NCI-H526 treated with DMSO at 0.1 percent for 48 hours (cell line): ENCODE measurements at regions not wholly inside any gene's neighbourhood (a gene's known extent, or its start where the extent isn't known, plus 50 kb on each side); places are given as distances from the start of the nearest gene placed in this dataset.
"Not testable (repeated sequence)": the region's sequence is repeated elsewhere in the genome, so short reads cannot be mapped to it uniquely, and the experiment has no call there.

ENCODE experiments used
- DNase-seq: peaks from one replicate; lab custom pipeline; 2025; lab: John Stamatoyannopoulos, UW

- DNase-seq: not testable (repeated sequence)
These were observed 67.4 kb downstream of the FAM72B start for GRCh38 chr1:121116522-121117297.

- not testable (repeated sequence) for DNase-seq
These were observed 66.9 kb downstream of the FAM72B start for GRCh38 chr1:121117298-121117611.

GRCh38 chr1:121117622-121118479 is 66.3 kb downstream of the FAM72B start:
- DNase-seq: not testable (repeated sequence)
